Inflammatory macrophage treated with lipopolysaccharide for 4 hours (primary cell): ENCODE measurements at regions not wholly inside any gene's neighbourhood (a gene's known extent, or its start where the extent isn't known, plus 50 kb on each side); places are given as distances from the start of the nearest gene placed in this dataset.
"Not testable (repeated sequence)": the region's sequence is repeated elsewhere in the genome, so short reads cannot be mapped to it uniquely, and the experiment has no call there.

Experiments used
- DNase-seq: peaks from one replicate; pipeline ENCODE4 v3.0.0-alpha.2; 2020

DNA sequence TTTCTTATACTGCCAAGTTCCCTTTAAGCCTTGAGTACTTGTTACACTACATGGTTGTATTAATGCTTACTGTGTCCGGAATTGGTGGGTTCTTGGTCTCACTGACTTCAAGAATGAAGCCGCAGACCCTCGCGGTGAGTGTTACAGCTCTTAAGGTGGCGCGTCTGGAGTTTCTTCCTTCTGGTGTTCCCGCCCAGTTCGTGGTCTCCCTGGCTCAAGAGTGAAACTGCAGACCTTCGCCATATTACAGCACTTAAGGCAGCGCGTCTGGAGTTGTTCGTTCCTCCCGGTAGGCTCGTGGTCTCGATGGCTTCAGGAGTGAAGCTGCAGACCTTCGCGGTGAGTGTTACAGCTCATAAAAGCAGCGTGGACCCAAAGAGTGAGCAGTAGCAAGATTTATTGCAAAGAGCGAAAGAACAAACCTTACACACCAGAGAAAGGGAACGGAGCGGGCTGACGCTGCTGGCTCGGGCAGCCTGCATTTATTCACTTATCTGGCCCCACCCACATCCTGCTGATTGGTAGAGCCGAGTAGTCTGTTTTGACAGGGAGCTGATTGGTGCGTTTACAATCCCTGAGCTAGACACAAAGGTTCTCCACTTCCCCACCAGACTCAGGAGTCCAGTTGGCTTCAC, 1171.3 kb upstream of the B3GALT2 start:
- not testable (repeated sequence) for DNase-seq

DNA sequence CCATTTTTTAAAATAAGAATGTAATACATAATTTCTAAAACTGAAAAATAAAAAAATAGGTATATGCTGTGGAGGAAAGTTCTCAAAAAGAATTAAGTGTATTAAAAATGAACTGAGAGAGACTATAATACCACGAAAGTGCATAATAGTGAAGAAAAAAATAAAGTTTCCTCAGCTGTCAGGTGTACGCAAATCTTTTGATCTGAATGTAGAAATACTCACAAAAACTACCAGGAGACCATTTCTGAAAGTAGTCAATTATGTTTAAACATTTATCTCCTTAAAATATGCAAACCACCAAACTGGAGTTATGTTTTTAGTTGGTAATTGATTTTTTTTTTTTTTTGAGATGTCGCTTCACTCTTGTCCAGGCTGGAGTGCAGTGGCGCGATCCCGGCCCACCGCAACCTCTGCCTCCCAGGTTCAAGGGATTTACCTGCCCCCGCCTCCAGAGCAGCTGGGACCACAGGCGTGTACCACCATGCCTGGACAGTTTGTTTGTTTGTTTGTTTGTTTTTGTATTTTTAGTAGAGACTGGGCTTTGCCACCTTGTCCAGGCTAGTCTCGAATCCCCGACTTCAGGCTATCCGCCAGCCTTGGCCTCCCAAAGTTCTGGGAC, 1169.2 kb upstream of the B3GALT2 start:
- DNase-seq: no peak

DNA sequence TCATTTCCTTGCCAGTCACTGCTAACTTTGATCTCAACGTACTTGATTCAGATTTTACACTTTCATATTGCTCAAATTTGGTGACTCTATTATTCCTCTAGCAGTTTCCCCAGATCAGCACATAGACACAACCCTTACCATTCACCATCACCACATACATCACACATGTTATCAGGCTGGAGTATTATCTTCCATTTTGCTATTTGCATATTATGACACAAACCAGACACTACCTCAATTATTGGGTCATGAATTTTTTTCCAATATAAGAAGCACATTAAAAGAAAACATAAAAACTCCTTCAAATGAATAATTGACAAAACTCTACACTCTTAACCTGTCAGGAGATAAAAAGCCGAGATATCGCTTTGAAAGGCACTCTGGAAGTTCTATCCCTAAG, 1166.7 kb upstream of the B3GALT2 start:
- DNase-seq: no peak

DNA sequence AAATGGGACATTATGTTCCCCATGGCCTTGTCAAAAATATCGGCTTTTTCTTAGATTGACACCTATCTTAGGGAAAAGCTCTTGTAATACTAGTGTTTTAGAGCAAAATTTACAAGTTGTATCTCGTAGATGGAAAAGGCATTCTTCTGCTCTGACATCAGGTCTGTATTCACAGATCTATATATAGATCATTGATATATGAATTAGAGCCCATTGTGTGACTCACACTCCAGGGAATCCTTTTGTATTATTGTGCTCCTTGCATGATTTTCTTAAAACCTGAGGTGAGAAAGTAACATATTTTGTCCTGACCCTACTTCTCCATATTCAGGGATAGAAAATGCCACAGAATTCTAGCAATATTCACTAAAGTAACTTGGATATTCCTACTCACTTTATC, 1160.8 kb upstream of the B3GALT2 start:
- DNase-seq: no peak

DNA sequence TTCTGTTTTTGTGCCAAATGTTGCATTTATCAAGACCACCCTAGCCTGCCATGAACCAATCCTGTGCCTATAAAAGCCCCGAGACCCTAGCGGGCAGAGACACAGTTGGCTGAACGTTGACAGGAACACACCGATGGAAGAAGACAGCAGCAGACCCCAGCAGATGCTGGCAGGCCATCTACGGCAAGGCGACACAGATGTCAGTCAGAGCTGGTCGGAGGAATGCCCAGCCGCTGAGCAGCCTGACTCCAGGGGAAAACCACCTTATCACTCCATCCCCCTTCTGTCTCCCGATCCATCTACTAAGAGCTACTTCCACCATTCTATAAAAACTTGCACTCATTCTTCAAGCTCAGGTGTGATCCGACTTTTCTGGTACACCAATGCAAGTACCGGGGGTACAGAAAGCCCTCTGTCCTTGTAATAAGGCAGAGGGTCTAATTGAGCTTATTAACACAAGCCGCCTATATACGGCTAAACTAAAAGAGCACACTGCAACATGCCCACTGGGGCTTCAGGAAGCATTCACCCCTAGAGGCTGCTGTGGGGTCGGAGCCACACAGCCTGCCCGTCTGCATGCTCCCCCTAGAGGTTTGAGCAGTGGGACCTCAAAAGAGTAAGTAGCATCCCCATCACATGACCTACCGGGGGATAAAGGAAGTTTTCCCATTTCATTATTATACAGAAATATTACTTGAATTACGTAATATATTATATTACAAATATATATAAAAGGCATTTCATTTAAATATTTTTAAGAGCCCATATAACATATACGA, 1156.3 kb upstream of the B3GALT2 start:
- DNase-seq: no peak

DNA sequence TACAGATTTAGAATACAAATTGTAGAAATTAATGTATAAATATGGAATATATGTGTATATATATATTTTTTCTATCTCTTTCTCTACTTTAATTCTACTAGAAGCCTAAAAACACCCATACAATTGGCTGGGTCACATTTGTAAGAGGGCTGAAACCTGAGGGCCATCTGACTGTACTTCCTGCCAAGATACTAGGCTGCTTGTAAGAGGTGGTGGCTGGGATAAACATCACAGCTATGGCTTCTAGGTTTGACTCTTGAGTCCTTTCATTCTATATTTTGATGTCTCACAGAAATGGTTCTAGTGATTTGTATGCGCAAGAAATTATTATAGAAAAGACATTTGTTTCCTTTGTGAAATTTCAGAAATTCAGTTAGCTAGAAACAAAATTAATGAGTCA, 1155.2 kb upstream of the B3GALT2 start:
- no peak for DNase-seq

DNA sequence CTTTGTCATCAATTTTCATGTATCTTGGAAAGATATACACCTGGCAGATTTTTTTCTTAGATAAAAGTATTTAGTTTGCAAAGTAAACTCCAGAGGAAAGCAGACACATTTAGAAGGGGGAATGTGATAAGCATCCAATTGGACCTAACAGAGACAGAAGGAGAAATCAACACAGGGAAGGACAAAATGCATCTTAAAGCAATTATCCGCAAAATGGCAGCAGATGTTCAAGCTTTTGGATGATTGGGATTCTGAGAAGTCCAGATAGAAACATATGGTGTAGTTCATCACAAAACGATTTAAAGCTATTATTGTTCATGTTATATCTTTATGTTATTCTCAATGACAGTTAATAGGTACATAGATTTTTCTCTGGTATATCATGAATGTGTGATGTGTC, 1153.1 kb upstream of the B3GALT2 start:
- no peak for DNase-seq

DNA sequence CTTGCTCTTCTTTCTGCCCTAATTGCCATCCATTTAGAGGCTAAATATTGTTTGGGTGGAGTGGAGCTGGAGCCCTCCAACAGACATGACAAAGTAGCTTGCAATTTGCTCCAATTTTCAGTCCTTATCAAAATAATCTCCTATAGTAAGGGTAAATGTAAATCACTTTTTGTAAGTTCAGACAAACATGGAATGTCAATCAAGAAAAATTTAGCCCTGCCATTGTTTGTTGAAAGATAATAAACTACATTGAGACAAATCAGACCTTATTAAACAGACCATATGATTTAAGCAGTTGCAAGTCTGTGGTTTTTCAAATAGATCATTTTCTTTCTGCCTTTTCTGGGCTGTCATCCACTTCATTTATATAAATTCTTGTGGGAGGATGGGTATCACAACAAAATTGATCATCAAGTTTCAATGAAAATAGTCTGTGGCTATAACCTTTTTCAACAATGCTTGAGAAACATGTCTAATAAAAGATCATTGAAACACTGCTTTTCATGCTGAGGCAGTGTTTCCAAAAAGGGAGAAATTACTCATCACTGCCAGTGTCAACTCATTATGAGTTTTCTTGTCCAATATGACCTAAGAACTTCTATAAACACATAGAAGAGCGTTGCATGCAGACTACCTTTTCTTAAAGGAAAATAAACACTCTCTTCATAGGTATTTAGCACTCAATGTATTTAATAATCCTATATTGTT, 1152.0 kb upstream of the B3GALT2 start:
- DNase-seq: no peak

DNA sequence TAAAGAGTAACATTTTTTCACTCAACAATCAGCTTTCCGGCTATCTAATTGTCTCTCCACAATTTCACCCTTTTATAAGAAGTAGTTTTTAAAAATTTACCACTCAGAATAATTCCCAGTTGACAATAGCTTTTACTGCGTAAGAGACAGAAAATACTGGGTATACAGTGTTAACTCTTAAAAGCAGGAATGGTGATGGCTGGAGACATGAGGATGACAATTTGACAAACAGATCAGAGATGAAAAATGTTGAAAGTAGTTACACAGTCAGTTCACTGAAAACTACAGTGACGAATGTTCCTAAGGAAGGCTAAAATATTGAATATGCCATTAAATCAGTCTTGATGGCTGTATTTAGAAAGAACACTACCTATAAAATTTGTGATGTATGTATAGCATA, 1146.8 kb upstream of the B3GALT2 start:
- no peak for DNase-seq

DNA sequence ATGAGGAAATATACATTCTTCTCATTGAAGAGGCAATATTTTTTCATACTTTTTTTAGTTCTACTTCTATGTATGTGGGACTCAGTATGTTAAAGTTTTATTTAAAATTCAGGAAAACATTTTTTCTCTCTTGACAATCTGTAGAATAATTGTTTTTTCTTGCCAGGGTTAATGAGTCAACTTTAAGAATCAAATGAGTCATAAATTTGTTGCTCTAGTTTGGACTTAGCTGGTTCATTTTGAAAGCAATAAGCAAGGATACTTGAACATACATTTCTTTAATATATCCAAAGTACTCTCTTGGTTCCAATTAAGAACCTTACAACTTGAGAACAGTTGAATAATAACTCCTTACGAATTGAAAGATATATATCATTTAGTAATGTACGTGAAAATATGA, 1145.3 kb upstream of the B3GALT2 start:
- no peak for DNase-seq

DNA sequence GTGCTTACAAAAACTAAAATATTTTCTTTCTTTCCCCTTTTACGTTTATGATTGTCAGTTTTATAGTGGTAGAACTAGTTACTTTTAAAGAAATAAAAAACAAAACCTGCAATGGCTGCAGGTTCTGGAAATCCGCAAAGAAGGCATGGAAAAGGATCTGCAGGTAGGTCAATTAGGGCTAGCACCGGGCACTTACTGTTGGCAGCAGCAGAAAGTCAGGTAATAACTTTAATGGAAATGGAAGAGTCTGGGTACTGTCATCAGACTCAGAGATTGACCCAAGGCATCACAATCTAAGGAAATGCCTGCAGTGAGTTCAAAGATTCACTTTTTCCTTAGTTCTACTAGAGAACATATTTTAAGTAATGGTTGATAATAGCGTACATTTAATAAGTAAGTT, 1136.3 kb upstream of the B3GALT2 start:
- no peak for DNase-seq

DNA sequence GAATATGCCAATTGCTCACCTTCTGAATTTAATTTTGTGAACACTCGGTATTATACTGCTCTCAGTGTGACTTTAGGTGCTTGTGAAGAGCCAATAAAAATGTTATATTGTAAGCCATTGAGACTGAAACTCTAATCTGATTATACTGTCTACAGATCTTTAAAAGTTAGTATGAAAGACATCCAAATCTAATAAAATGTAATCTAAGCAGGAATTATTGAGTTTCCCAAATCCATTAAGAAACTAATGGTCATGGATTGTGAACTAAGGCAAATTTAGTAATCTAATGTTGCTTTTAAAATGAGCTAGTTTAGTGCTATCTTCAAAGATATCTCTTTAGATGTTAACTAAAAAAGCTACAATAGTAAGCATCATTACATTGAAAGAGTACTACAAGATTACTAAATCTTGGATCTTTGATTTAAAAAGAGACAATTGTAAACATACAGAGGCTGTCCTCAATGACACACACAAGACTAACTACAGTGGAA, 1132.4 kb upstream of the B3GALT2 start:
- no peak for DNase-seq

DNA sequence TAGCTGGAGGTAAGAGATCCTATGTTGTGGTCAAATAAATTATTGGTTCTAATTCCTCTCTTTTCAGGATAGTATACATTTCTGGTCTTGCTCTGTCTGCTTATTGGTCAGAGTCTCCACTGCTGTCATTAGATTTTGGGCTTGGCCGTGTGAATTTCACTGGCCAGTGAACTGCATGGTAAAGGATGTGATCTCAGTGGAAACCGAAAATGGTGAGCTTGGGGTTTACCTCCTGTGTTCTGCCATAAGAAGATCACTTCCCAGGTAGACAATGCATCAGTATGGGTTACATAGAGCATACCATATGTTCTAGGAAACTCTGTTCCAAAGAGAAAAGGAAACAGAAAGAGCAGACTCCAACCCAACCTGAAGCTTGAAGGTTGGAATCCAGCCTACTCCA, 1123.3 kb upstream of the B3GALT2 start:
- no peak for DNase-seq

DNA sequence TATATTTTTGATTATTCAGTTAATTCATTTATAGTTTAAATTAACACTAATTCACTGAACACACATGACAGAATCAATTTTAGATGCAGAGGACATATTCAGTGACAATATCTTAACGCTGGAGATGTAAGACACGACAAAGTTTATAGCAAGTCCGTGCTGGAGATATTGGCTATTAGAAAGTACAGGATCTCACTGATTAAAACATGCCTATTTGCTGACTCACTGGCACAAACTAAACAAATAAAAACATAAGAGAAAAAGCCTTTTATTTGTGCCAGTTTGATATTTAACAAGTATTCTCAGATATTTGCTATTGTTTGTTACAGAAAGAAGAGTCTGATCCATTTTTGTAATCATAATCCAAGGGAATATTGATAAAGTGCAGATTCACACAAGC, 1122.9 kb upstream of the B3GALT2 start:
- no peak for DNase-seq

DNA sequence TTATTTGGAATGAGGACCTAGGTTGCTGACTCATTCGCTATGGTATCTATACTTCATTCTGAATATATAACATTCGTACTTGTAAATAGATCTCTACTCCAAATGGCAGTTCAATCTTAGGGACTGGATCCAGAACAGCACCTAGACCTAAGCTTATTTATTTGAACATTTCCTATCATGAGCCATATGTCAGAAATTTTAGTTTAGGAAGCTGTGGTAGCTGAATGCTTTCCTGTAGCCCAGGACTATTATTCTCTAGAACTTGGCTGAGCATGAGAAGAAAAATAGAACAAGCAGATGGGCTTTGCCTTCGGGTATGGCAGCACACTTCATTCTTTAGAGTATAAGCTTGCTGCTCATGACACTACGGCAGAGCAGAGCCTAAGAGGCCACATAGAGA, 1114.4 kb upstream of the B3GALT2 start:
- no peak for DNase-seq

DNA sequence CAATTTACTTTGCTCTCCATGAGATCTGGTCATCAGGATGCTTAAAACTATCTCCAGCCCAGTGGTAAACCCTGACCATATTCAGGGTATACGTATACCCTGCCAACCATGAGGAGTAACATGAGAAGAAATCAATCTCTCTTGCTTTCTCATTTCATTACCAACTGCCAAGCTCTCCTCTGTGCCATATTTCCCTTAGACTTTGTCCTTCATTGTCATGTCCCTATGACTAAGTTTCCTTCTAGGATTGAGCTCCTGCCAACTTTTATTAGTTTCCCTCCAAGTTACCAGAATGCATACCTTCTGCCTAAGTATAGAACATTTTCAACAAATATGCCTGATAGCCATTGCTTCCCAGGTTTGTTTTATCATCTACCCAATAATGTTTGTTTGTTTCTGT, 1113.9 kb upstream of the B3GALT2 start:
- DNase-seq: no peak

DNA sequence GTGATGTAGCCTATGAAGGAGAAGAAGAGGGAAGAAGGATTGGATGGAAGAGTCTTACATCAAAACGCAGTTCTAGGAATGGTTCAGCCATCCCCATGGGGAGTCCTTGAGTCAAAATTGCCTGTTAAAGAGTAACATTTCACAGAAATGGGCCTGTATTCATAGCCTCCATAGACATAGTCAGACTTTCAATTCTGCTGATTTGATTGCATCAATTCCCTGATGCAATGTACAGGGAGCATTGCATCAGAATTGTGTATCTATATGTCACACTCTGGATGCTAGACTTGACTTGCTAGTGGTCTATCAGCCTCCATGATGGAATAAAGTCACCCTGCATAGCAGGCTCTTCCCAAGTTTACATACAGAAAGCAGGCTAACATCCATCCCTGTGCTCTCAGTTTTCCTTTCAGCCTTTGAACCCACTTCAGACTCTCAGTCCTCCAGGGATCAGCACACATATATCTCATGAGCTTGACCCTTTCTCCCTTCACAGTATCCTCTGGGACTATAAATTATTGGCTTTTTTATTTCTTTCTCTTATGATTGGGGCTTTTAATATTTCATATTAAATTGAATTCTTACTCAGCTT, 1111.7 kb upstream of the B3GALT2 start:
- DNase-seq: peak; percentile 56

DNA sequence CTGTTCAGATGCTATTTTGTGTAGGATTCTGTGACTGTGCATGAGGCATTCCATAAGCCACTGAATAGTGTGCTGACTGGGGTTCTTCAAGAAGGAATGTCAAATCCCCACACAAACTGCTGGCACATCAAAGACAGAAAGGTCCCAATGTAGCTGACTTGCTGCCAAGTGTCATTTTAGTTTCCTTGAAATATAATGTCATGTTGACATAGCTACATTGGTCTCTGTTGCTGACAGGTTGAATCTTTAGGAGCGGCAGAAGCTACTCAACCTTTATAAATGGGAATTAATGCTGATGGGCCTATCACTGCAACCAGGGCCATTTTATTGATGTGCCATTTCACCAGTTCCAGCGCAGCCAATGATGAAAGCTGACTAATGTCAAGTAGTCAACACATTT, 1110.7 kb upstream of the B3GALT2 start:
- no peak for DNase-seq

DNA sequence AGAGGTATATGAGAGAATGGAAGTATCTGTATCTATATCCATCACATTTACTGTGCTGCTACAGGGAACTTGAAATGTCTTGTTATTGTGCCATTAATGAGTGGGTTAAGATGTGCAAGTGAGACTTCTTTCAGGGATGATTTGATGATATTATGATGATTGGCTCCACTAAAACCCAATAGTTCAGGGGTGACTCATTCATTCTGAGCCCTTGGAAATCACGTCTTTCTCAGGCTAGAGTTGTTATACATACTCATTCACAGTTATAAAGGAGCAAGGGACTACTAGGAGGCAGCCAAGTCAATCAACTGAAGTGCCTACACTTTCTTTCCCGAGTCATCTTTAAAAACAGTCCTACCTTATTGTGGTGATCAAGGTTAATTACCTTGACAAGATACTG, 1109.8 kb upstream of the B3GALT2 start:
- no peak for DNase-seq

DNA sequence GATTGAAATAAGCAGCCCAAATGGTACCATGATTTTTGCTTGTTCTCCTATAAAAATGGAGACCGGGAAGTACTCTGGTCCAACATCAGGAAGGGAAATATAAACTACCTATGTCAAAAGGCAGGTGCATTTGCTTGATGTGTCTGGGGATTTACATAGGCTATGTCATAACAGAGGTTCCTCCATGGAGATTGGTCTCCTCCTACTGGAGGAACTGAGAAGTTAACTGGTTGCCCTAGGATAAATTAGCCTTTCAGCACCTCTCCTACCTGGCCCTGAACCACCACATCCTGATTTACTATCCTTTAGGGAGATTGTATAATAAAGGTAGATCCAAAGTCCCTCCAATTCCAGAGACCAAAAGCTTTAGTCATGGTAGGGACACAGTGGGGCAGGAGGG, 1109.3 kb upstream of the B3GALT2 start:
- peak; percentile 25 for DNase-seq

DNA sequence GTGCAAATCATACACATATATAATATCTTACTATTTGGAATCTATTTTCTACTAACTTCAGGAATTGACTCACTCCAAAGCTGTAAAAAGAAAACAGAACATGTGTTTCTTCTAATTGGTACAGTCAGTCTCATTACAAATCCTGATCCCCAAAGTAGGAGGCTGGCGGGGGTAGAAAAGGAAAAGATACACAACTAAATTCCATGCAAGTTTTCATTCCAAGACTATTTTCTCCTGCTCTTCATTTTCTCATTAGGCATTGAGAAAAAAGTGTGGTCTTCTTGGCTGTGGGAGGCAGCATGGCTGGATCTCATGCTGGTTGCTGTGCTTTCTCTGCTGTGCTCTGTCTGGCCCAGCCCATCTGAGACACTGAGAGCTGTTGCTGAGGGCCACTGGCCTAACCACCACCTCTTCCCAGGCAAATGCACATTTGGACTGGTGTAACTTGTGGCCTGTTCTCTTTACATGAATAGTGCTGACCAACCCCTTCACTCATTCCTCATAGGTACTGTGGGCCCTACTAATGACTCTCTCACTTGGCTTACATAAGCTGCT, 1107.5 kb upstream of the B3GALT2 start:
- no peak for DNase-seq

DNA sequence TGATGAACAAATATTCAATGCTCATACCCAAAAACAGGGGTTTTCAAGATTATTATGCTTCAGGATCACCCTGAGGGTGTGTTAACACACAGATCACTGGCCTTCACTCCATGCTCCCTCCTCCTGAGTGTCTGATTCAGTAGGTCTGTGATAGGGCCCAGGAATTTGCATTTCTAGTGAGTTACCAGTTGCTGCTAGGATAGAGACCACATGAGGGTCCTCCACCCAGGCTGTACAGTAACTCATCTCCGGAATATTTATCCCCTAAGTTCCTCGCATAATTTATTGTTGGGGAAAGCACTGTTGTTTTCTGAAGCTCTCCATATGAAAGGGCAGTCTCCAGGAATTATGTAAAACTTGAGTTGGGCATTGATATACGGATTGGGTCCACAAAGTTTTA, 1106.6 kb upstream of the B3GALT2 start:
- DNase-seq: no peak
